GM13977 (cell line): ENCODE measurements at regions not wholly inside any gene's neighbourhood (a gene's known extent, or its start where the extent isn't known, plus 50 kb on each side); places are given as distances from the start of the nearest gene placed in this dataset.
"Not testable (repeated sequence)": the region's sequence is repeated elsewhere in the genome, so short reads cannot be mapped to it uniquely, and the experiment has no call there.

ENCODE experiments used
- DNase-seq: peaks from one replicate; pipeline ENCODE4 v3.0.0; 2012; ENCODE audit warnings: low spot score
- CTCF ChIP-seq: IDR thresholded peaks from 2 replicates; pipeline ENCODE4 v1.5.1; 2012; ENCODE audit warnings: mild to moderate bottlenecking, control low read depth; ENCODE audit not compliant: insufficient read depth; ENCODE audit errors: extremely low read depth, missing control alignments
- in situ Hi-C: fragments of 300-500 bp; cut with MboI; formaldehyde crosslinking; loops from one replicate; pipeline ENCODE4 v1.12.0; 2022; ENCODE audit warnings: low sequenced_read_pairs, low pct_unique_long_range_greater_than_20kb, mixed read lengths, inconsistent platforms; ENCODE audit not compliant: unreplicated experiment

DNA sequence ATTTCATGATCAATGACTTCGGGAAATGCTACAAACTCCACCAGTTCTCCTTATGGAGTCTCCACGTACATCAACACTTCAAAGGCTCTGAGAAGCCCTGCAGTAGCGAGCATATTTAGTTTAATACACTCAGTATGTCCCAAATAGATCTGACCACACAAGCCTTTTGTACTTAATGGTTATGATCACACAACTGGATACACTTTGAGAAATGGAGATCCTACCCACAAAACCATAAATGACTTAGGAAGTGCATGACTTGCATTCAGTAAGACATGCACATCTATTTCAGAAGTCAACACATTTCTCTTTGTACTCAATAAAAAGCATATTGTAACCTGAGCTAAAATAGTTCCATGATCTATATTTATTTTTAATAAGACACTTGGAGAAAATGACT is 103.6 kb upstream of the SPATA12 start:
- no peak for TF ChIP-seq CTCF
- in situ Hi-C loops: no loop called here
- no peak for DNase-seq

- DNase-seq: no peak
- TF ChIP-seq CTCF: no peak
- in situ Hi-C loops: no loop called here
These were observed 104.9 kb upstream of the SPATA12 start for GRCh38 chr3:56955492-56956111.

GRCh38 chr3:56954125-56954524 is 106.3 kb upstream of the SPATA12 start:
- in situ Hi-C loops: no loop called here
- no peak for TF ChIP-seq CTCF

GRCh38 chr3:56952846-56953245 is 107.6 kb upstream of the SPATA12 start:
- DNase-seq: no peak
- TF ChIP-seq CTCF: no peak
- in situ Hi-C loops: no loop called here

More at GRCh38 chr3:56954125-56954524, 106.3 kb upstream of the SPATA12 start:
- DNase-seq: no peak

GRCh38 chr3:56952061-56952460 is 108.4 kb upstream of the SPATA12 start:
- in situ Hi-C loops: no loop called here
- no peak for TF ChIP-seq CTCF
- no peak for DNase-seq

DNA sequence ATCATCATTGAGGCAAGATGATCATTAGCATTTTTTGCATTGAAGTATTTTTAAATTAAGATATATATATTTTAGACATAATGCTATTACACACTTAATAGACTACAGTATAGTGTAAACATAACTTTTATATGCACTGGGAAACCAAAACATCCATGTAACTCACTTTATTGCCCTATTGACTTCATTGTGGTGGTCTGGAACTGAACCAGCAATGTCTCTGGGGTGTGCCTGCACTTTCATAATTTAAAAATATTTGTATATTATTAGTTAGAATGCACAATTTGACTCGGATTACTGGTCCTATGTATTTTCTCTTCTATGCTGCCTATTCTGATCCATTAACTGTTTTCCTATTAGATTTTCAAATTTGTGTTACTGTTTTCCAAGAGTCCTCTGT is 109.1 kb upstream of the SPATA12 start:
- no peak for TF ChIP-seq CTCF
- in situ Hi-C loops: no loop called here
- no peak for DNase-seq

GRCh38 chr3:56945378-56945777 is 115.1 kb upstream of the SPATA12 start:
- in situ Hi-C loops, DNase-seq: not testable (repeated sequence)
